SK-N-SH treated with all-trans-retinoic acid at 6 μM for 48 hours (cell line): ENCODE measurements at regions not wholly inside any gene's neighbourhood (a gene's known extent, or its start where the extent isn't known, plus 50 kb on each side); places are given as distances from the start of the nearest gene placed in this dataset.

Source experiments
- BACH2 ChIP-seq: fragments of 250-450 bp; sonication (Bioruptor Pico); IDR thresholded peaks from 2 replicates; pipeline ENCODE4 v1.9.0; 2021; ENCODE audit warnings: mild to moderate bottlenecking, borderline replicate concordance
- OSR1 ChIP-seq: fragments of 250-450 bp; sonication (Bioruptor Pico); IDR thresholded peaks from 2 replicates; pipeline ENCODE4 v1.8.0; 2022; ENCODE audit warnings: moderate library complexity, mild to moderate bottlenecking, inconsistent platforms
- TF ChIP-seq, protein P1 (sequence below): fragments of 250-450 bp; sonication (Bioruptor Pico); IDR thresholded peaks from 2 replicates; pipeline ENCODE4 v1.5.1; 2021; ENCODE audit warnings: mild to moderate bottlenecking, moderate library complexity

DNA sequence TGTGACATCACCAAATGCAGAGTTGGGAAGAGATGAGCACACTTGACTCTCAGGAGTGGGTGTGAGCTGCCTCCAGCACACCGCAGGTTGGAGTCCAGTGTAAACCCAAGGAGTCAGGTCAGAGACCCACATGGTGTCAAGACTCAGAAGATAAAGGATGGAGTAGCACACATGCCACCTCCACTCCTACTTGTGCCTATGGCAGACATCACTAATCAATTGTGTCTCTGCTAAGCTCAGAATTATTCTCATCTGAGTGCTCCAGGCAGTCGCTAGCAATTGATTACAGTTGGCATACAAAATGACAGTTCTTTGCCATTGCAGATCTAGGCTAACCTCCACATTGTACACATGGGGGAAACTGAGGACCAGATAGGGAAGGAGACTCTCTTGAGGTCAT is 187.1 kb downstream of the RPS24 start:
- no peak for TF ChIP-seq BACH2 (CRISPR knock-in tag)
- TF ChIP-seq, protein P1, sequence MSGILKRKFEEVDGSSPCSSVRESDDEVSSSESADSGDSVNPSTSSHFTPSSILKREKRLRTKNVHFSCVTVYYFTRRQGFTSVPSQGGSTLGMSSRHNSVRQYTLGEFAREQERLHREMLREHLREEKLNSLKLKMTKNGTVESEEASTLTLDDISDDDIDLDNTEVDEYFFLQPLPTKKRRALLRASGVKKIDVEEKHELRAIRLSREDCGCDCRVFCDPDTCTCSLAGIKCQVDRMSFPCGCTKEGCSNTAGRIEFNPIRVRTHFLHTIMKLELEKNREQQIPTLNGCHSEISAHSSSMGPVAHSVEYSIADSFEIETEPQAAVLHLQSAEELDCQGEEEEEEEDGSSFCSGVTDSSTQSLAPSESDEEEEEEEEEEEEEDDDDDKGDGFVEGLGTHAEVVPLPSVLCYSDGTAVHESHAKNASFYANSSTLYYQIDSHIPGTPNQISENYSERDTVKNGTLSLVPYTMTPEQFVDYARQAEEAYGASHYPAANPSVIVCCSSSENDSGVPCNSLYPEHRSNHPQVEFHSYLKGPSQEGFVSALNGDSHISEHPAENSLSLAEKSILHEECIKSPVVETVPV (CRISPR knock-in tag) = no peak
- no peak for TF ChIP-seq OSR1 (CRISPR knock-in tag)
